ENCODE measurements at regions not wholly inside any gene's neighbourhood (a gene's known extent, or its start where the extent isn't known, plus 50 kb on each side); places are given as distances from the start of the nearest gene placed in this dataset.

DNA sequence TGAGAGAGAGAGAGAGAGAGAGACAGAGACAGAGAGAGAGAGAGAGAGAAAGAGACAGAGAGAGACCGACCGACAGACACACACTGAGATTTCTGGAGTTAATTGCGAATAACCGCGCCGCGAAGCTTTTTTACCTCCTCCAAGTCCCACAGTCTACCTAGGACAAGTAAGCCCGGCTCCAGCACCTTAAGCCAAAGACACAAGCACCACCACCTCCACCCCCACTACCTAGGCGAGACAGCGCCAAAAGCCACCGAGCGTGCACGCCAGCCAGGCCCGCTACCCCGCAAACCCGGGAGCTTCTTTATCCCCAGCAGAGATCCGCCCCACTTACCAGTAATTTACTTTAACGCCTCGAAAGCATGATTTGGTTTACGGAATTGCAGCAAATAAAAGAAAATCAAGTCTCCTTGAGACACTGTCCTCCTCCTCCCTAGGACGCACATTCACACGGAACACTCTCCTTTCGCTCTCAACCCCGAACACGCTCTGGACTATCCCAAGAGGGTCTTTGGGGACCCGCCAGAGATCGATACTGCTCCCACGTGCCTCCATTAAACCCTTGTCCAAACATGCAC lies 649.6 kb upstream of the DIPK2B start:
- TF ChIP-seq, protein P1, sequence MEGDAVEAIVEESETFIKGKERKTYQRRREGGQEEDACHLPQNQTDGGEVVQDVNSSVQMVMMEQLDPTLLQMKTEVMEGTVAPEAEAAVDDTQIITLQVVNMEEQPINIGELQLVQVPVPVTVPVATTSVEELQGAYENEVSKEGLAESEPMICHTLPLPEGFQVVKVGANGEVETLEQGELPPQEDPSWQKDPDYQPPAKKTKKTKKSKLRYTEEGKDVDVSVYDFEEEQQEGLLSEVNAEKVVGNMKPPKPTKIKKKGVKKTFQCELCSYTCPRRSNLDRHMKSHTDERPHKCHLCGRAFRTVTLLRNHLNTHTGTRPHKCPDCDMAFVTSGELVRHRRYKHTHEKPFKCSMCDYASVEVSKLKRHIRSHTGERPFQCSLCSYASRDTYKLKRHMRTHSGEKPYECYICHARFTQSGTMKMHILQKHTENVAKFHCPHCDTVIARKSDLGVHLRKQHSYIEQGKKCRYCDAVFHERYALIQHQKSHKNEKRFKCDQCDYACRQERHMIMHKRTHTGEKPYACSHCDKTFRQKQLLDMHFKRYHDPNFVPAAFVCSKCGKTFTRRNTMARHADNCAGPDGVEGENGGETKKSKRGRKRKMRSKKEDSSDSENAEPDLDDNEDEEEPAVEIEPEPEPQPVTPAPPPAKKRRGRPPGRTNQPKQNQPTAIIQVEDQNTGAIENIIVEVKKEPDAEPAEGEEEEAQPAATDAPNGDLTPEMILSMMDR (IDR thresholded peaks at IDR 0.05; ENCODE audit: insufficient read depth, low read length, poor library complexity, severe bottlenecking) = no peak
- H3K27me3 ChIP-seq (ENCODE audit: control insufficient read depth, insufficient read depth, low read length) = no peaks in the 10 kb centered on the region
- H3K4me3 ChIP-seq (ENCODE audit: low read depth, low read length) = peak overlapping the region; percentile 62
- DNase-seq (ENCODE audit: low read depth) = no peak
- no peaks in the 10 kb centered on the region for H3K36me3 ChIP-seq (ENCODE audit: control insufficient read depth, insufficient read depth, low read length)

DNA sequence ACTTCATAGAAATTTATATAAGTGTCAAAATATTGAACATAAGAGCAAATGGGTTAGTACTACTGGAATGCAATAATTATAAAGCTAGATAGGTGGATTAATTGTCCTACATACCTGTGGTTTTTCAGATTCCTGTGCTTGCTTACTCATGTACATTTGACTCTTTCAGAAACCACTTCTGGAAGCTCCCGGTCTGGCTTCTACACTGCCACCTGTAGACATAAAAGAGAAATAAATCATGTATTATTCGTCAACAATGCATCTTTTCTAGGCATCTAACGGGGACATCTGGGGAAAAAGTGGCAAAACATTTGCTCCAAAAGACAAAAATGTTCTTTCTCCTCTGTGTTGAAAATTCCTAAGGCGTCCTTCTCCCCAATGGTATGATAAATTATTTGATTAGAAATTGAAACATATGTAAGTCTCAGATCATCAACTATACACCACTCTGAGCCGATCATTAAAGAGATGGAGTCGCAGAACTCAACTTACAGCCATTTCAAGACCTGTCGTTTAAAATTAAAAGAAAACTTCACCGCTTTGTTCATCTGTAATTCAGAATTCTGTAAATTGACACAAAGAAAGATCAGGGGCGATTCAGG lies 648.7 kb upstream of the DIPK2B start:
- peak; percentile 67 for DNase-seq (ENCODE audit: low read depth)
- no peaks in the 10 kb centered on the region for H3K27me3 ChIP-seq (ENCODE audit: control insufficient read depth, insufficient read depth, low read length)
- no peaks in the 10 kb centered on the region for H3K36me3 ChIP-seq (ENCODE audit: control insufficient read depth, insufficient read depth, low read length)
- TF ChIP-seq, protein P1 (IDR thresholded peaks at IDR 0.05; ENCODE audit: insufficient read depth, low read length, poor library complexity, severe bottlenecking) = peak; percentile 40
- peak overlapping the region; percentile 62 for H3K4me3 ChIP-seq (ENCODE audit: low read depth, low read length)

DNA sequence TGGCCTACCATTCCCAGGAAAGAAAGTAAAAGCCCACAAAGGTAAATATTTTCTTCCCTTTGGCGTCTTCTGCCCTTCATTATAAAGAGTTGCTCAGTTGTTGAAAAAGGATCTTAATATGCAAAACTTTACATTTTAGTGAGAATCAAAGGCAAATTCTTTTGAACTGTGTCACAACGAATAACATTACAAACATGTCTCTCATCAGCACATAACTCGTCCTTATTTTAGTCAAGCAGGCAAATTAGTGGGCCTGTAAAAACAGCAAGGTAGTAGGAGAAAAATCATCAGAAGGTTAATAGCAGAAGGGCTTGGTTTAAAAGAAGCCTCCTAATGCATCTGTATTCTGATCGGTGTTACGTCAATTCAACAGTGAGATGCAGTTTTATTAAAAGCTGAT lies 647.3 kb upstream of the DIPK2B start:
- no peak for DNase-seq (ENCODE audit: low read depth)
- no peak overlapping the region for H3K4me3 ChIP-seq (ENCODE audit: low read depth, low read length)
- TF ChIP-seq, protein P1 (IDR thresholded peaks at IDR 0.05; ENCODE audit: insufficient read depth, low read length, poor library complexity, severe bottlenecking) = no peak
- H3K27me3 ChIP-seq (ENCODE audit: control insufficient read depth, insufficient read depth, low read length) = no peaks in the 10 kb centered on the region
- H3K36me3 ChIP-seq (ENCODE audit: control insufficient read depth, insufficient read depth, low read length) = no peaks in the 10 kb centered on the region

DNA sequence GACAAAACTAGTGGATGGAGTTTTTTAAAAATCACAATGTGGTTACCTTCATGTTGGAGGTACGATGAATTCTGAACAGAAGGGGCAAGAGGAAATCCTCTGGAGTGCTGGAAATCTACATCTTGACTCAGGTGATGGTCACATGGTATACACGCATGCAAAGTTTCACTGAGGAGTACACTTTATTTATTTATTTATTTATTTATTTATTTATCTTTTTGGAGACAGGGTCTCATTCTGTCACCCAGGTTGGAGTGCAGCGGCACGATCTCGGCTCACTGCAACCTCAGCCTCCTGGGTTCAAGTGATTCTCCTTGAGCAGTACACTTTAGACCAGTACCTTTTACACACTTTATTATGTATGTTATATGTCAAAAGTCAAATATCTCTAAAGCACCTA lies 645.7 kb upstream of the DIPK2B start:
- Histone ChIP-seq H3K27me3 (ENCODE audit: control insufficient read depth, insufficient read depth, low read length) (no peaks in the 10 kb centered on the region), H3K36me3 (ENCODE audit: control insufficient read depth, insufficient read depth, low read length) (no peaks in the 10 kb centered on the region), H3K4me3 (ENCODE audit: low read depth, low read length) (no peak overlapping the region)
- no peak for DNase-seq (ENCODE audit: low read depth)
- TF ChIP-seq, protein P1 (IDR thresholded peaks at IDR 0.05; ENCODE audit: insufficient read depth, low read length, poor library complexity, severe bottlenecking) = no peak

DNA sequence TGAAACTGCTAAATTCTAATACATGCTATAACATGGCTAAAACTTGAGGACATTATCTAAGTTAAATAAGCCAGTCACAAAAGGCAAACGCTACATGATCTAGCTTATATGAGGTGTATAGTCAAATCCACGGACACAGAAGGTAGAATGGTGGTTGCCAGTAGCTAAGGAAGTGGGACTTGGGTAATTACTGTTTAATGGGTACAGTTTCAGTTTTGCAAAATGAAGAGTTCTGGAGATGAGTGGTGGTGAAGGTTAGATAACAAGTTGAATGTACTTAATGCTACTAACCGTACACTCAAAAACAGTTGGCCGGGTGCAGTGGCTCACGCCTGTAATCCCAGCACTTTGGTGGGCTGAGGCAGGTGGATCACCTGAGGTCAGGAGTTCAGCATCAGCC lies 644.5 kb upstream of the DIPK2B start:
- Histone ChIP-seq H3K4me3 (ENCODE audit: low read depth, low read length) (no peak overlapping the region), H3K36me3 (ENCODE audit: control insufficient read depth, insufficient read depth, low read length) (no peaks in the 10 kb centered on the region), H3K27me3 (ENCODE audit: control insufficient read depth, insufficient read depth, low read length) (no peaks in the 10 kb centered on the region)
- TF ChIP-seq, protein P1 (IDR thresholded peaks at IDR 0.05; ENCODE audit: insufficient read depth, low read length, poor library complexity, severe bottlenecking) = no peak
- no peak for DNase-seq (ENCODE audit: low read depth)

DNA sequence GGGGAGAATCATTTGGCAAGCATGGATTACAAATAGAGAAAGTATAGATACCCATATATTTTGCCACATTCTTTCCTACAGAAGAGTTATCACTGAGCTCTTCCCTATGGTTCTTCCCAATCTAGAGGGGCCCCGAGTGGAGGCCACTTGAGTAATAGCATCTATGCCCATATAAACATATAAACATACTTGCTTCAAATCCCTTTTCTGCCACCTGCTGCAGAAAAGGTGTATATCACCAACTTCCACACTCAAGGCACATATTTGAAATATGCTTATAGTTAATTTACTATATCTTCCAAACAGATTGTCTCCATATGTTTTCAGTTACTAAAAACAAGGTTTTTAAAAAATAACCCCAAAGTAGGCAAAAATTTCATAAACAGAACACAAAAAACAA lies 642.8 kb upstream of the DIPK2B start:
- Histone ChIP-seq H3K36me3 (ENCODE audit: control insufficient read depth, insufficient read depth, low read length) (no peaks in the 10 kb centered on the region), H3K4me3 (ENCODE audit: low read depth, low read length) (no peak overlapping the region), H3K27me3 (ENCODE audit: control insufficient read depth, insufficient read depth, low read length) (no peaks in the 10 kb centered on the region)
- no peak for DNase-seq (ENCODE audit: low read depth)
- TF ChIP-seq, protein P1 (IDR thresholded peaks at IDR 0.05; ENCODE audit: insufficient read depth, low read length, poor library complexity, severe bottlenecking) = no peak

All from kidney epithelial cell (primary cell).